ENCODE measurements at regions not wholly inside any gene's neighbourhood (a gene's known extent, or its start where the extent isn't known, plus 50 kb on each side); places are given as distances from the start of the nearest gene placed in this dataset.

DNA sequence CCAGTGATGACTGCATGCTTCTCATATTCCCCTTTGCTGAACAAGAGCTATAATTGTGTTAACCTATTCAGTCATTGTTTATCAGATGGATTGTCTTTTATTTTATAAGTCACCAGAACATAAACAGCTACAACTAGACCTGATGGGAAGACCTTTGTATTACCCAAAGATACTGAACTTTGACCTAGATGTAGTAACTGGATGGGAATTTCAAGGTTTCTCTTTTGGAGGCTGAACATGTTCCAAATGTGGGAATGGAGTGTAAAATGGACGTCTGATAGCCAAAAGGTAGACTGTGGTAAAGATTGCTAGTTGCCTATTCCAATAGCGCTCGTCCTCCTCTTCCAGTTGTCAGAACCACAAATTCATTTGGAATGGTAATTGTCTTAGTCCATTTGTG is 56.4 kb upstream of the ST3GAL5 start:
- H3K27ac ChIP-seq (ENCODE audit: control insufficient read depth, insufficient read depth): no peak overlapping the region
- no peak overlapping the region for H2AFZ ChIP-seq (ENCODE audit: control insufficient read depth, low read depth, low read length)
- WGBS (ENCODE audit: insufficient coverage, insufficient replicate concordance, low lambda C conversion rate, missing lambda C conversion rate): 43% methylated on average over 3 of the region's 3 CpGs
- no peaks in the 10 kb centered on the region for H4K20me1 ChIP-seq (ENCODE audit: control insufficient read depth, insufficient read depth)
- no peaks in the 10 kb centered on the region for H3K79me2 ChIP-seq (ENCODE audit: control insufficient read depth, insufficient read depth, low read length)
- no peaks in the 10 kb centered on the region for H3K4me1 ChIP-seq (ENCODE audit: control insufficient read depth, insufficient read depth, low read length)
- H3K9ac ChIP-seq (ENCODE audit: control insufficient read depth, insufficient read depth, low read length): no peak overlapping the region
- H3K36me3 ChIP-seq (ENCODE audit: control insufficient read depth in 2 of 2, insufficient read depth in 2 of 2, low read length in 1 of 2): no peaks in the 10 kb centered on the region
- FAIRE-seq: no peak
- SMC1A ChIA-PET (ENCODE audit: uncharacterized antibody, unreplicated experiment): interaction anchor here (0.6 to 1.4 kb wide), 3 partner anchors 10 to 45 kb away, joined by 3 read pairs; no protein-coding TSS in a partner anchor
- H3K27me3 ChIP-seq (replicated peaks in 1 of 2; ENCODE audit: control insufficient read depth in 2 of 2, insufficient read depth in 2 of 2, low read length in 1 of 2): no peaks in the 10 kb centered on the region
- TF ChIP-seq BCL3 (IDR thresholded peaks at IDR 0.05; ENCODE audit: borderline replicate concordance, insufficient read depth, low read depth, low read length, poor library complexity, severe bottlenecking) (no peak), ETV6 (conservative IDR thresholded peaks at IDR 0.05 in 1 of 2, IDR thresholded peaks at IDR 0.05 in 1 of 2; ENCODE audit: borderline replicate concordance in 1 of 2, low read depth in 1 of 2) (no peak), RFX5 (IDR thresholded peaks at IDR 0.05; ENCODE audit: low read depth, low read length) (no peak), MTA2 (IDR thresholded peaks at IDR 0.05; ENCODE audit: low read depth) (no peak), TBL1XR1 (IDR thresholded peaks at IDR 0.05; ENCODE audit: low read depth, low read length) (no peak), NR2C1 (IDR thresholded peaks at IDR 0.05) (no peak), NFYB (IDR thresholded peaks at IDR 0.05; ENCODE audit: insufficient read depth, low read depth, low read length) (no peak), HDGF (IDR thresholded peaks at IDR 0.05) (no peak)
- in situ Hi-C loops (cut with MboI): no loop called here
- no peak overlapping the region for H3K4me2 ChIP-seq (ENCODE audit: control insufficient read depth, insufficient read depth)
- no peak for DNase-seq (ENCODE audit: low read depth, low spot score)
- H3K4me3 ChIP-seq: no peak overlapping the region
- peaks cover 11% of the 10 kb centered on the region; the same call in 2 of the 3 replicates for H3K9me3 ChIP-seq (replicated peaks; ENCODE audit: control insufficient read depth, insufficient read depth, low read length)
- intact Hi-C loops (cut with micrococcal nuclease; ENCODE audit: unreplicated experiment): no loop called here
- RAD21 ChIA-PET (ENCODE audit: unreplicated experiment): no interaction called here
- POLR2A ChIA-PET: interaction anchor here (0.5 to 1.1 kb wide), 2 partner anchors 14 to 32 kb away, joined by 3 to 4 read pairs; no protein-coding TSS in a partner anchor
- CTCF ChIA-PET: interaction anchor here (0.7 to 0.9 kb wide), 2 partner anchors 17 to 56 kb away, joined by 3 read pairs; no protein-coding TSS in a partner anchor
- ATAC-seq: no peak
- no TSS peak for BruUV-seq (replicated peaks)

Data from GM12878 (cell line).